WTC11 (cell line): ENCODE measurements at regions not wholly inside any gene's neighbourhood (a gene's known extent, or its start where the extent isn't known, plus 50 kb on each side); places are given as distances from the start of the nearest gene placed in this dataset.

Experiments
- ATAC-seq: fragments of 200-7000 bp; cut with Tn5 transposase; 2 replicates; pipeline ENCODE4 v1.10.0; 2021; ENCODE audit warnings: mild to moderate bottlenecking, moderate library complexity
- CTCF ChIA-PET: fragments of 300-600 bp; sonication (Branson Sonifier 250); formaldehyde crosslinking; loops from one replicate; lab custom pipeline; 2021; ENCODE audit warnings: antibody characterized with exemption; lab: Charles Lee
- POLR2A ChIA-PET: fragments of 350-600 bp; sonication (Branson Sonifier 250); formaldehyde crosslinking; loops from one replicate; lab custom pipeline; 2021; ENCODE audit warnings: antibody characterized with exemption; lab: Charles Lee
- DNase-seq: peaks from one replicate; pipeline ENCODE4 v3.0.0; 2021; ENCODE audit warnings: low spot score
- H3K27ac Mint-ChIP-seq: 2 replicates; pipeline ENCODE4 v1.8.0; 2021; ENCODE audit warnings: mixed read lengths
- H3K27me3 Mint-ChIP-seq: 2 replicates; pipeline ENCODE4 v1.8.0; 2021; ENCODE audit warnings: low read depth, mild to moderate bottlenecking, moderate library complexity, mixed read lengths
- H3K36me3 Mint-ChIP-seq: 2 replicates; pipeline ENCODE4 v1.8.0; 2021; ENCODE audit warnings: mixed read lengths
- H3K4me1 Mint-ChIP-seq: 2 replicates; pipeline ENCODE4 v1.8.0; 2022; ENCODE audit warnings: mixed read lengths
- H3K4me3 Mint-ChIP-seq: 2 replicates; pipeline ENCODE4 v1.8.0; 2021; ENCODE audit warnings: mild to moderate bottlenecking, moderate library complexity, mixed read lengths
- H3K9me3 Mint-ChIP-seq: 2 replicates; pipeline ENCODE4 v1.8.0; 2021; ENCODE audit warnings: mixed read lengths
- AR ChIP-seq: fragments of 250-450 bp; sonication (Bioruptor Pico); IDR thresholded peaks from 2 replicates; pipeline ENCODE4 v1.9.0; 2021; ENCODE audit warnings: mild to moderate bottlenecking
- ATF1 ChIP-seq: sonication (generic); formaldehyde crosslinking; IDR thresholded peaks from 2 replicates; pipeline ENCODE4 v1.8.1; 2023; ENCODE audit warnings: mild to moderate bottlenecking, moderate library complexity, missing genetic modification reagents
- ATF6 ChIP-seq: sonication (generic); formaldehyde crosslinking; IDR thresholded peaks from 2 replicates; pipeline ENCODE4 v1.8.1; 2023; ENCODE audit warnings: mild to moderate bottlenecking, missing genetic modification reagents
- E2F1 ChIP-seq: sonication (generic); formaldehyde crosslinking; IDR thresholded peaks from 2 replicates; pipeline ENCODE4 v1.8.0; 2022; ENCODE audit warnings: mild to moderate bottlenecking, missing genetic modification reagents
- E2F5 ChIP-seq: sonication (generic); formaldehyde crosslinking; IDR thresholded peaks from 2 replicates; pipeline ENCODE4 v1.8.1; 2022; ENCODE audit warnings: mild to moderate bottlenecking, moderate library complexity, missing genetic modification reagents
- GRHL2 ChIP-seq: fragments of 250-450 bp; sonication (Bioruptor Pico); IDR thresholded peaks from 2 replicates; pipeline ENCODE4 v1.8.0; 2022; ENCODE audit warnings: mild to moderate bottlenecking, moderate library complexity; ENCODE audit not compliant: insufficient replicate concordance, severe bottlenecking
- GTF2I ChIP-seq: fragments of 250-450 bp; sonication (Bioruptor Pico); conservative IDR thresholded peaks from 2 replicates; pipeline ENCODE4 v1.4.0; 2021; ENCODE audit warnings: mild to moderate bottlenecking
- IRF1 ChIP-seq: sonication (generic); formaldehyde crosslinking; IDR thresholded peaks from 2 replicates; pipeline ENCODE4 v1.8.0; 2023; ENCODE audit warnings: missing genetic modification reagents
- JAZF1 ChIP-seq: fragments of 250-450 bp; sonication (Bioruptor Pico); IDR thresholded peaks from 2 replicates; pipeline ENCODE4 v1.9.0; 2021; ENCODE audit warnings: moderate library complexity, mild to moderate bottlenecking, inconsistent platforms
- JUN ChIP-seq: sonication (generic); formaldehyde crosslinking; IDR thresholded peaks from 2 replicates; pipeline ENCODE4 v1.8.0; 2023; ENCODE audit warnings: mild to moderate bottlenecking, missing genetic modification reagents
- KAT7 ChIP-seq: sonication (generic); formaldehyde crosslinking; IDR thresholded peaks from 2 replicates; pipeline ENCODE4 v1.8.1; 2023; ENCODE audit warnings: missing genetic modification reagents, mild to moderate bottlenecking, borderline replicate concordance
- NFATC4 ChIP-seq: fragments of 250-450 bp; sonication (Bioruptor Pico); IDR thresholded peaks from 2 replicates; pipeline ENCODE4 v1.9.0; 2021; ENCODE audit warnings: mild to moderate bottlenecking
- NFE2L1 ChIP-seq: sonication (generic); formaldehyde crosslinking; IDR thresholded peaks from 2 replicates; pipeline ENCODE4 v1.8.1; 2023; ENCODE audit warnings: missing genetic modification reagents
- NR1H2 ChIP-seq: sonication (generic); formaldehyde crosslinking; IDR thresholded peaks from 2 replicates; pipeline ENCODE4 v1.9.0; 2021; ENCODE audit warnings: mild to moderate bottlenecking, moderate library complexity, missing genetic modification reagents
- NR3C1 ChIP-seq: sonication (generic); formaldehyde crosslinking; conservative IDR thresholded peaks from 2 replicates; pipeline ENCODE4 v1.8.1; 2023; ENCODE audit warnings: low read depth, mild to moderate bottlenecking, missing genetic modification reagents
- OVOL2 ChIP-seq: fragments of 250-450 bp; sonication (Bioruptor Pico); IDR thresholded peaks from 2 replicates; pipeline ENCODE4 v1.9.0; 2021; ENCODE audit warnings: mild to moderate bottlenecking, borderline replicate concordance
- SP1 ChIP-seq: sonication (generic); formaldehyde crosslinking; conservative IDR thresholded peaks from 2 replicates; pipeline ENCODE4 v1.8.1; 2022; ENCODE audit warnings: missing genetic modification reagents
- STAT6 ChIP-seq: sonication (generic); formaldehyde crosslinking; conservative IDR thresholded peaks from 2 replicates; pipeline ENCODE4 v1.8.1; 2023; ENCODE audit warnings: mild to moderate bottlenecking, low read depth, missing genetic modification reagents, moderate library complexity
- TCF7 ChIP-seq: sonication (generic); formaldehyde crosslinking; IDR thresholded peaks from 2 replicates; pipeline ENCODE4 v1.8.0; 2022; ENCODE audit warnings: mild to moderate bottlenecking, low read depth, missing genetic modification reagents, moderate library complexity
- ZNF232 ChIP-seq: sonication (generic); formaldehyde crosslinking; IDR thresholded peaks from 2 replicates; pipeline ENCODE4 v1.8.0; 2022; ENCODE audit warnings: mild to moderate bottlenecking, missing genetic modification reagents
- ZSCAN18 ChIP-seq: fragments of 250-450 bp; sonication (Bioruptor Pico); IDR thresholded peaks from 2 replicates; pipeline ENCODE4 v2.1.2; 2022; ENCODE audit warnings: mild to moderate bottlenecking, moderate library complexity
- TF ChIP-seq, protein P1 (sequence below): sonication (generic); formaldehyde crosslinking; IDR thresholded peaks from 2 replicates; pipeline ENCODE4 v1.8.0; 2022; ENCODE audit warnings: mild to moderate bottlenecking, missing genetic modification reagents

DNA sequence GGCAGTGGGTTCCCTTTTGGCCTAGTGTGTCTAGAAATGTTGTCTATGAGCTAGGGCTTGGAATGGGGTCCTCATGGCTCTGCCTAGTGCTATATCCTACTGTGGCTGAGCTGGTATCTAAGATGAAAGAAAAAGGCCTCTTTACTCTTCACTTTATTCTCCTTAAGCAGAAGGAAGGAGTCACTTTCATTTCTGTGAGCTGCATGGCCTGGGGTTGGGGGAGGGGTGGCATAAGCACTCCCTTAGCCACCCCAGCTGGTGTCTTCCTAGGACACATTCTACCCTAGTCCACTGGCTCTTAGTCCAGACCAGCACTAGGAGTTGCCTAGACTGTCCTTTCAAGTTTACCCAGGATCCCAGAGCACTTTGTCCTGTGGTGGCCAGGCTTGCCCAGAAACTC is 1148.9 kb upstream of the CNTN5 start (continued):
- TF ChIP-seq JUN (CRISPR knock-in tag): no peak
- TF ChIP-seq, all 79 proteins: peak for 0

DNA sequence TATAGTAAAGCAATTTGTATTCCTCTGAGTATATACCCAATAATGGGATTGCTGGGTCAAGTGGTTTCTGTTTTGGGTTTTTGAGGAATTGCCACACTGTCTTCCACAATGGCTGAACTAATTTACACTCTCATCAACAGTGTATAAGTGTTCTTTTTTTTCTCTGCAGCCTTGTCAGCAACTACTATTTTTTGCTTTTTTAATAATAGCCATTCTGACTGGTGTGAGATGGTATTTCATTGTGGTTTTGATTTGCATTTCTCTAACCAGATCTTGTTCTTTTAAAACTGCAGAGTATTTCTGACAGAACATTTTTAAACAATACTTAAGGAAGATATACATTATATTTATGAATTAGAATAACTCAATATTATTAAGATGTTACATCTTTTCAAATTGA is 1140.5 kb upstream of the CNTN5 start:
- ATAC-seq: no peak
- Mint-ChIP-seq H3K36me3 (no peaks in the 10 kb centered on the region), H3K27ac (no peak overlapping the region), H3K4me1 (no peaks in the 10 kb centered on the region), H3K9me3 (peaks cover 10% of the 10 kb centered on the region), H3K4me3 (no peak overlapping the region), H3K27me3 (no peaks in the 10 kb centered on the region)
- CTCF ChIA-PET: no interaction called here
- POLR2A ChIA-PET: no interaction called here
- no peak for DNase-seq
- no peak for TF ChIP-seq NR3C1
- no peak for TF ChIP-seq KAT7 (CRISPR knock-in tag)
- no peak for TF ChIP-seq GTF2I (CRISPR knock-in tag)
- no peak for TF ChIP-seq TCF7 (CRISPR knock-in tag)
- no peak for TF ChIP-seq ATF1
- no peak for TF ChIP-seq NFATC4
- no peak for TF ChIP-seq ZSCAN18
- TF ChIP-seq E2F1 (CRISPR knock-in tag): no peak
- TF ChIP-seq IRF1 (CRISPR knock-in tag): no peak
- TF ChIP-seq GRHL2 (CRISPR knock-in tag): no peak

GRCh38 chr11:97883086-97883485 is 1137.7 kb upstream of the CNTN5 start:
- H3K27me3 Mint-ChIP-seq: no peaks in the 10 kb centered on the region
- no peaks in the 10 kb centered on the region for H3K36me3 Mint-ChIP-seq
- no peak overlapping the region for H3K4me3 Mint-ChIP-seq
- no peaks in the 10 kb centered on the region for H3K4me1 Mint-ChIP-seq
- no peak for ATAC-seq
- CTCF ChIA-PET: no interaction called here
- POLR2A ChIA-PET: no interaction called here
- no peak for DNase-seq
- H3K27ac Mint-ChIP-seq: no peak overlapping the region
- H3K9me3 Mint-ChIP-seq: peaks cover 10% of the 10 kb centered on the region
- no peak for TF ChIP-seq SP1 (CRISPR knock-in tag)
- TF ChIP-seq STAT6 (CRISPR knock-in tag): no peak
- TF ChIP-seq, protein P1, sequence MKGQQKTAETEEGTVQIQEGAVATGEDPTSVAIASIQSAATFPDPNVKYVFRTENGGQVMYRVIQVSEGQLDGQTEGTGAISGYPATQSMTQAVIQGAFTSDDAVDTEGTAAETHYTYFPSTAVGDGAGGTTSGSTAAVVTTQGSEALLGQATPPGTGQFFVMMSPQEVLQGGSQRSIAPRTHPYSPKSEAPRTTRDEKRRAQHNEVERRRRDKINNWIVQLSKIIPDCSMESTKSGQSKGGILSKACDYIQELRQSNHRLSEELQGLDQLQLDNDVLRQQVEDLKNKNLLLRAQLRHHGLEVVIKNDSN (CRISPR knock-in tag): no peak
- no peak for TF ChIP-seq JAZF1 (CRISPR knock-in tag)
- TF ChIP-seq OVOL2 (CRISPR knock-in tag): no peak
- no peak for TF ChIP-seq E2F5 (CRISPR knock-in tag)
- TF ChIP-seq NFE2L1: no peak
- no peak for TF ChIP-seq AR (CRISPR knock-in tag)
- no peak for TF ChIP-seq NR1H2 (CRISPR knock-in tag)
- no peak for TF ChIP-seq ZNF232 (CRISPR knock-in tag)
- no peak for TF ChIP-seq ATF6 (CRISPR knock-in tag)
